Amygdala (tissue), 56 donors: ENCODE measurements at regions not wholly inside any gene's neighbourhood (a gene's known extent, or its start where the extent isn't known, plus 50 kb on each side); places are given as distances from the start of the nearest gene placed in this dataset.
"Not testable (repeated sequence)": the region's sequence is repeated elsewhere in the genome, so short reads cannot be mapped to it uniquely, and the experiment has no call there.

ENCODE experiments used
- DNase-seq, 56 donors: peaks; one replicate each; lab custom pipeline; 2025; lab: John Stamatoyannopoulos, UW

DNA sequence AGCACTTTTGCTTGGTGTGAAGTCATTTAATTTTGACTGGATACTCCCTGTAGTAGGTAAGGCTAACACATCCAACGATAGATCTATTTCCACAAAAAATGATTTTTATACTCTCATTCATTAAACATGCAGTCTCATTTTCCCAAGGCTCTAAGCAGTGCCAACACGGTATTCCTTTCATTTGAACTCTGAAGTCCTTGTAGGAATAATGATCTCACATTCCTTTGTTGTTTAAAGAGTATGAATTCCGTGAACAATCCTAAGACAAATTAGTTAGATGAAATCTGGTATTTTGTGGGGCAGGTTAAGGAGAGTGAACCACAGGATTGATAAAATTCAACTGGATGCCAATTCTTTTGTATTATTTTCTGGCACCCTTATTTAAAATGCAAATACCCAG, 66.6 kb downstream of the LACC1 start:
- DNase-seq: no peak

DNA sequence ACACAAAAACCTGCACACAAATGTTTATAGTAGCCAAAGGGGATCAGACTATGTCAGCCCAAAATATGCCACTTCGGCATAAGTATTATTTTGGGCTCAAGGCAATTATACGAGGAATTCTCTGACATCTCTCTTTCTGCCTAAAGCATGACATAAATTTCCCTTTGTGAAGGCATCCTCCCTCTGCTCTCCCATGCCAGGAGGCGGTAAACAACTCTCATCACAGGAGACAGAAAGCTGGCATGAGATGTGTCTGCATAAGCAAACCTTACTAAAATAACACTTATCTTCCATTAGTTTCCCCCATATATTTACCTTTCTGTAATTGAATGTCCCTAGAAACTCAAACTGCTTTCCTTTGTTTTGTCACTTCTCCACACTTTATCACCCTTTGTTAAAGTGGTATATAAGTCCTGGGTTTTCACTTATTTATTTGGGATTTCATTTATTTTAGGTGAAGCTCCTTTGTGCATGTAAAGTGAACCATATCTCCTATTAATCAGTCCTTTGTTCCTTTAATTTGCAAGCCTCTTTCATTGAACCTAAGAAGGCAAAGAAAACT, 68.3 kb downstream of the LACC1 start:
- no peak for DNase-seq

DNA sequence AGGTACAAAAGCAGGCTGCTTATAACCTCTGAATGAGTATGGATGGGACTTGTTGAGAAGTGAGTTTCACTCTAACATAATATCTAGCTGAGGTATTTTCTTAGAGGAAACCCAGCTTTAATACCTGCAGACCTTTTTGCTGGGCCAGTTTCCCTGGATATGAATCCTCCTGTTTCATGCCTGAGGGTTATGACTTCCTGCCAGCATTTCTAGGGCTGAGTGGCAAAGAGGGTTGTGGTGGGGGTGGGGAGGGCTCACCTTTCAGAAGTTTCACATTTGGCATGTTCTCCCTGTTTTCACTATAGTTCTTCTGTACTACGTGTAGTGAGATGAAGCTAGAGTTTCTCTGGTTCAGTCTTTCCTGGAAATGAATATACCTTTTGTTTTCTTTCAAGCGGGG, 73.7 kb downstream of the LACC1 start:
- no peak for DNase-seq

DNA sequence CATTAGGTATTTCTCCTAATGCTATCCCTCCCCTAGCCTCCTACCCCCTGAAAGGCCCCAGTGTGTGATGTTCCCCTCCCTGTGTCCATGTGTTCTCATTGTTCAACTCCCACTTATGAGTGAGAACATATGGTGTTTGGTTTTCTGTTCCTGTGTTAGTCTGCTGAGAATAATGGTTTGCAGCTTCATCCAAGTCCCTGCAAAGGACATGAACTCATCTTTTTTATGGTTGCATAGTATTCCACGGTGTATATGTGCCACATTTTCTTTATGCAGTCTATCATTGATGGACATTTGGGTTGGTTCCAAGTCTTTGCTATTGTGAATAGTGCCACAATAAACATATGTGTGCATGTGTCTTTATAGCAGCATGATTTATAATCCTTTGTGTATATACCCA, 77.3 kb downstream of the LACC1 start:
- not testable (repeated sequence) for DNase-seq

DNA sequence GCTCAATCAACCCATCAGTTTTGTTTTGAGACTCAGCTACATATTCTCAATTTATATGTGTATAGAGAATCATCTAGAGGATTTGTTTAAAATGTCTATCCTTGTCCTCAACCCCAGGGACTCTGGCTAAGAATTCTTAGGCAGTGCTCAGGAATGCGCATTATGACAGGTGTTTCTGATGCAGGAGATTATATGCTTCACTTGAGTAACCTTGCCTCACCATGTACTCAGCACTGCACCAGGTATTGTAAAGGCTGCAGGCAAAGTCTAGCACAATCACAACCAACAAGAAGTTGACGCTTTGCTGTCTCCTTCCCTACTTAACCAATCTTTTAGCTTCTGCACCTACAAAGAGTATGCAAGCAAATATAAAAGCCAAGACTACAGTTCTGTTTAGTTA, 79.6 kb downstream of the LACC1 start:
- DNase-seq: no peak

DNA sequence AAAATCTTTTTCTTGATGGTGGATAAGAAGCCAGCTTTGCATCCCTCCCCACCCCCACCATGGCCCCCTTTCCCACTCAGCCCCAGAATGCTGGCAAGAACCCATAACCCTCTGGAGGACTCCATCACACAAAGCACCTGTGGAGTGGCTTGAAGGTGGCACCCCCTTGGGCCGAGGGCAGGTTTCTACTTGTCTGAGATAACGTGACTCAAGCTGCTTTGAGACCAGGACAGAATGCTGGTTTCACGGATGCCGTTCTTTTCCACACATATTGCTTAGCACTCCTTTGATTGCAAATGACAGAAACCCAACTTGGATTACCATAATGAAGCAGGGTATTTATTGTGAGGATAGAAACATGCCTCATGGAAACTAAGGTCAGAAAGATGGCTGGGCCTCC, 82.2 kb downstream of the LACC1 start:
- DNase-seq: no peak

DNA sequence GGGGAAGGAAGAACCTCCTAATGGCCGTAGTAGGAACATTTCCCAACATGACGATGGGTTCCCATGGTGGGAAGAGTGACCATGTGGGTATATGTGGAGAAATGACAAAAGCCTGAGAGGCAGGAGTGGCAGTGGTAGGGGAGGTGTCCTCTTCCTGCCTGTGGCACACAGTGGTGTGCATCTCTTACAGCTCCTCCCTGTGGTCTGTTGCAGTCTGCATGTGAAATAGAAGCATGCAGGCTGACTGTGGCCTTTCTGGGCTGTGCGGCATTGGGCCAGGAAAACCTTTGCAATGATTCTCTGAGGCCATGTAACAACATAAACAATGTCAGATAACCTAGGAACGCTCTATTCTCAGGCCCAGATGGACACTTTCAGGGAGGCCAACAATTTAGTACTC, 84.0 kb downstream of the LACC1 start:
- DNase-seq: no peak

DNA sequence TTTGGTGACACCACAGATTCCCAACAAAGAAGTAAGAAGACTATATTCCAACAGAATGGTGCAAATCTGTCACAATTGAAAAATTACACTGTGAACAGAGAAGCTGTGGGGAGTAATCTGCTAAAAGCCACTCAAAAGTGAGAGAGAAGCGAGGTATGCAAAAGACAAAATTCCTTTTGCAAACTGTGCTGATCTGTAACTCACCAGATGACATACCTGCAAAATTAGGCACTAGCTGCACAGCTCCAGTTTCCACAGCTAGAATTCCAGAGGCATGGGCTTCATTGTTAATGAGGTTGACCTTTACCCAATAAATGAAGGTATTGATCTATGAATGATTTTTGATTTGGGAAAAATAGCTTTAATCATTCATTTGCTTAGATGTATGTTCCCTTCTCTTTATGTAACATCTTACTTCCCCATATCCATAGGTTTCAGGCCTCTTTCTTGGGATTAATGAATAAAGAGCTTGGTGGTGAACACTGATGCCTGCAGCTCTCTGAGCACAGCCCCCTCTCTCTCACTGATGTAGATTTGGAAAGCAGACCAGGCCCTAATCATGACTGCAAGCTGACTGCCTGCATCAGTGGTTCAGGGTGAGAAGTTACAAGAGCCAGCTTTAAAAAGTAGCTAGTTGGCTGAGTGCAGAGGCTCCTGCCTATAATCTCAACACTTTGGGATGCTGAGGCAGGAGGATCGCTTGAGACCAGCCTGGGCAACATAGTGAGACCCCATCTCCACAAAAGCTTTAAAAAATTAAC, 85.2 kb downstream of the LACC1 start:
- DNase-seq: no peak

DNA sequence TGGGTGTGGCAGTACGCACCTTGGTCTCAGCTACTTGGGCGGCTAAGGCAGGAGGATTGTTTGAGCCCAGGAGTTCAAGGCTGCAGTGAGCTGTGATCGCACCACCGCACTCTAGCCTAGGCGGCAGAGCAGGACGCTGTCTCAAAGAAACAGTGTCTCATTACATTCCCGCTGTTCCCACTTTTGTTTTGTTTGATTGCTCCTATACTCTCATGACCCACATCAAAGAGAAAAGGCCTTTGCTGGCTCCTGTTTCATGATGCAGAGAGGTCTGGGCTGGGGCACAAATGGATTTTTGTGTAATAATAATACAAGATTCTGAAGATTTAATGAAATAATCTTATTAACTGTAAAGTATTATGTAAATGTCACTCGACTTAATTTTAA, 85.7 kb downstream of the LACC1 start:
- no peak for DNase-seq

DNA sequence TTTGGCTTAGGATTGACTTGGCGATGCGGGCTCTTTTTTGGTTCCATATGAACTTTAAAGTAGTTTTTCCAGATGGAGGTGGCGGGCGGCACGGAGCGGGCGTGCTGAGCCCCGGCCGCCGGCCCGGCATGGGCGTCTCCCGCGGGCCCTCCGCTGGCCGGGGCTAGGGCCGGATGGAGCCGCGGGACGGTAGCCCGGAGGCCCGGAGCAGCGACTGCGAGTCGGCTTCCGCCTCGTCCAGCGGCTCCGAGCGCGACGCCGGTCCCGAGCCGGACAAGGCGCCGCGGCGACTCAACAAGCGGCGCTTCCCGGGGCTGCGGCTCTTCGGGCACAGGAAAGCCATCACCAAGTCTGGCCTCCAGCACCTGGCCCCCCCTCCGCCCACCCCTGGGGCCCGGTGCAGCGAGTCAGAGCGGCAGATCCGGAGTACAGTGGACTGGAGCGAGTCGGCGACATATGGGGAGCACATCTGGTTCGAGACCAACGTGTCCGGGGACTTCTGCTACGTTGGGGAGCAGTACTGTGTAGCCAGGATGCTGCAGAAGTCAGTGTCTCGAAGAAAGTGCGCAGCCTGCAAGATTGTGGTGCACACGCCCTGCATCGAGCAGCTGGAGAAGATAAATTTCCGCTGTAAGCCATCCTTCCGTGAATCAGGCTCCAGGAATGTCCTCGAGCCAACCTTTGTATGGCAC, 88.7 kb downstream of the LACC1 start:
- not testable (repeated sequence) for DNase-seq

DNA sequence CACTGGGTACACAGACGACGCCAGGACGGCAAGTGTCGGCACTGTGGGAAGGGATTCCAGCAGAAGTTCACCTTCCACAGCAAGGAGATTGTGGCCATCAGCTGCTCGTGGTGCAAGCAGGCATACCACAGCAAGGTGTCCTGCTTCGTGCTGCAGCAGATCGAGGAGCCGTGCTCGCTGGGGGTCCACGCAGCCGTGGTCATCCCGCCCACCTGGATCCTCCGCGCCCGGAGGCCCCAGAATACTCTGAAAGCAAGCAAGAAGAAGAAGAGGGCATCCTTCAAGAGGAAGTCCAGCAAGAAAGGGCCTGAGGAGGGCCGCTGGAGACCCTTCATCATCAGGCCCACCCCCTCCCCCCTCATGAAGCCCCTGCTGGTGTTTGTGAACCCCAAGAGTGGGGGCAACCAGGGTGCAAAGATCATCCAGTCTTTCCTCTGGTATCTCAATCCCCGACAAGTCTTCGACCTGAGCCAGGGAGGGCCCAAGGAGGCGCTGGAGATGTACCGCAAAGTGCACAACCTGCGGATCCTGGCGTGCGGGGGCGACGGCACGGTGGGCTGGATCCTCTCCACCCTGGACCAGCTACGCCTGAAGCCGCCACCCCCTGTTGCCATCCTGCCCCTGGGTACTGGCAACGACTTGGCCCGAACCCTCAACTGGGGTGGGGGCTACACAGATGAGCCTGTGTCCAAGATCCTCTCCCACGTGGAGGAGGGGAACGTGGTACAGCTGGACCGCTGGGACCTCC, 89.4 kb downstream of the LACC1 start:
- not testable (repeated sequence) for DNase-seq

DNA sequence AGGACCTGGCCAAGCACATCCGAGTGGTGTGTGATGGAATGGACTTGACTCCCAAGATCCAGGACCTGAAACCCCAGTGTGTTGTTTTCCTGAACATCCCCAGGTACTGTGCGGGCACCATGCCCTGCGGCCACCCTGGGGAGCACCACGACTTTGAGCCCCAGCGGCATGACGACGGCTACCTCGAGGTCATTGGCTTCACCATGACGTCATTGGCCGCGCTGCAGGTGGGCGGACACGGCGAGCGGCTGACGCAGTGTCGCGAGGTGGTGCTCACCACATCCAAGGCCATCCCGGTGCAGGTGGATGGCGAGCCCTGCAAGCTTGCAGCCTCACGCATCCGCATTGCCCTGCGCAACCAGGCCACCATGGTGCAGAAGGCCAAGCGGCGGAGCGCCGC, 90.2 kb downstream of the LACC1 start:
- DNase-seq: not testable (repeated sequence)

DNA sequence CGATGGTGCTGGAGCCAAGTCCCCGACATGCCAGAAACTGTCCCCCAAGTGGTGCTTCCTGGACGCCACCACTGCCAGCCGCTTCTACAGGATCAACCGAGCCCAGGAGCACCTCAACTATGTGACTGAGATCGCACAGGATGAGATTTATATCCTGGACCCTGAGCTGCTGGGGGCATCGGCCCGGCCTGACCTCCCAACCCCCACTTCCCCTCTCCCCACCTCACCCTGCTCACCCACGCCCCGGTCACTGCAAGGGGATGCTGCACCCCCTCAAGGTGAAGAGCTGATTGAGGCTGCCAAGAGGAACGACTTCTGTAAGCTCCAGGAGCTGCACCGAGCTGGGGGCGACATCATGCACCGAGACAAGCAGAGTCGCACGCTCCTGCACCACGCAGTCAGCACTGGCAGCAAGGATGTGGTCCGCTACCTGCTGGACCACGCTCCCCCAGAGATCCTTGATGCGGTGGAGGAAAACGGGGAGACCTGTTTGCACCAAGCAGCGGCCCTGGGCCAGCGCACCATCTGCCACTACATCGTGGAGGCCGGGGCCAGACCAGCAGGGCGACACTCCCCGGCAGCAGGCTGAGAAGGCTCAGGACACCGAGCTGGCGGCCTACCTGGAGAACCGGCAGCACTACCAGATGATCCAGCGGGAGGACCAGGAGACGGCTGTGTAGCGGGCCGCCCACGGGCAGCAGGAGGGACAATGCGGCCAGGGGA, 91.0 kb downstream of the LACC1 start:
- DNase-seq: not testable (repeated sequence)

DNA sequence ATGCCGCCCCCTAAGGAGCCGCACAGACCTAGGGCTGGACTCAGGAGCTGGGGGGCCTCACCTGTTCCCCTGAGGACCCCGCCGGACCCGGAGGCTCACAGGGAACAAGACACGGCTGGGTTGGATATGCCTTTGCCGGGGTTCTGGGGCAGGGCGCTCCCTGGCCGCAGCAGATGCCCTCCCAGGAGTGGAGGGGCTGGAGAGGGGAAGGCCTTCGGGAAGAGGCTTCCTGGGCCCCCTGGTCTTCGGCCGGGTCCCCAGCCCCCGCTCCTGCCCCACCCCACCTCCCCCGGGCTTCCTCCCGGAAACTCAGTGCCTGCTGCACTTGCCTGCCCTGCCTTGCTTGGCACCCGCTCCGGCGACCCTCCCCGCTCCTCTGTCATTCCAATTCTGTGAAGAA, 91.6 kb downstream of the LACC1 start:
- DNase-seq: not testable (repeated sequence)

DNA sequence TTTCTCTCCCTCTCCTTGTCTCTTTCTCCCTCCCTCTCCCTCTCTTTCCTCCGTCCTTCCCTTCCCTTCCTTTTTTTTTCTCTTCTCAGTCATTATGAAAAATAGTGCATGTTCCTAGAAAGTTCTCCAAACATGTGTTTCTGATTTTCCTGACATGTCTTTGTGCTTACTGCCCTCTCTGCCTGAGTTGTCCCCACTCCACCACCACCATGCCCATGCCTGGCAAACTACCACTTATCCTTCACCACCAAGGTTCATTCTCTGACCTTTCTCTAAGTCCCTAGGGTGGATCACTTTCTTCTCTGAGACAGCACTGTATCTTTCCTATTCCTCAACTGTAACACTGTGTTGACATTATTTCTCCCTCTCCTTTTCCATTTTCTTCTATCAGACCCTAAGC, 98.2 kb downstream of the LACC1 start:
- no peak for DNase-seq

DNA sequence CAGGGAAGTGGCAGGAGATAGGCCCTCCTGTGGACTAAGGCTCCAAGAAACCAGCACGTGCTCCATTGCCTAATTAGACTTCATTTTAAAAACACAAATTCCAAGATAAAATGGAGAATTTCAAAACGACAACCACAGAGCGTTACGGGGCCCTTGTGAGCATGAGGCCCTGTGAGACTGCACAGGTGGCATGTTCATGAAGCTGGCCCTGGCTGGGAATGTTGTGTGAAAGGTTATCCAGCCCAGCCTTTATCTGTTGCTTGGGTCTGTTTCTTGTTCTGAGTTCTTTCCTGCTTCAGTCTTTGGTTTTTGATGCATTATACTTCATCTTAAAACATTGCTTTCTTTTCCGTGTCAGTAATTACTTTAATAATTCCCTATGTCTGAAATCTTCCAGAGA, 99.0 kb downstream of the LACC1 start:
- DNase-seq: no peak

DNA sequence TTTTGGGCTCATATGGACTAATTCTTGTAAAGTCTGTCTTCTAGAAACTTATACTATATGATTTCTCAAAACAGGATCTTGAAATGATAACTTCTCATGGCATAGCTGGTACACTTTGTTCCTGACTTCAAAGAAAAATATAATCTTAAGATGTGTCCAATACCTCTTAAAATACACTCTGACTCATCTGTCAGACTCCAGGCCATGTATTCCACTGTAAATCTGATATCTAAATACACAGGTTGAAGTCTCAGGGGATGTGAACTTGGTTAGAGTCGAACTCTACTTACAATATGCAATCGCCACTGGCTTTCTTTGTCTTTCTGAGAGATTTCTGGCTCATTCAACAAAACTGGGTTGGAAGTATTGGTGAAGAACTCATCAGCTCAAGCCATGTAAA, 99.8 kb downstream of the LACC1 start:
- DNase-seq: no peak

DNA sequence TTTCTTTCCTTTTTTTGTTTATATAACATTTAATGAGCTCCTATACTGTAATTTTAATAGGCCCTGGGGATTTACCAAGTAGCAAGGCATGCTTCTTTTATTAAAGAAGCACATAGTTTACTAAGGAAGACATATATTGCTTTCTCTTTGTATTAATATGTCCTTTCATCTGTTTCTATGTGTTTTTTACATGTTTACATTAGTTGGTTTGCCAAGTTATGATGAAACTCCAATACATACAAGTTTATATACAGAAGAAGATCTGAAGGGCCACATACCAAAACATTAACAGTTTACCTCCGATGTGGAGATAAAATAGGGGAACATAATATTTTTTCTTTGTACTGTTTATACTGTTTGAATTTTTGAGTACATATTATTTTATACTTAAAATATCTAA, 100.9 kb downstream of the LACC1 start:
- no peak for DNase-seq

DNA sequence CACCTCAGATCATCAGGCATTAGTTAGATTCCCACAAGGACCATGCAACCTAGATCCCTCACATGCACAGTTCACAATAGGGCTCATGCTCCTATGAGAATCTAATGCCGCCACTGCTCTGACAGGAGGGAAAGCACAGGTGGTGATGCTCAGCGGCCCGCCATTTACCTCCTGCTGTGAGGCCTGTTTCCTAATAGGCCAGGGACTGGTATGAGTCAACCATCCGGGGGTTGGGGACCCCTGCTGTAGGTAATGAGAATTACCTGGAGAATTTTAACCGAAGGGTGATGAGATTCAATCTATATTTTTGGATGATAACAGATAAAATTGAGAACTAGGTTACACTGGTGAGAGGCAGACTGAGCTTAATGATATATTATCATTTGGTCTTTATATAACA, 101.4 kb downstream of the LACC1 start:
- no peak for DNase-seq

DNA sequence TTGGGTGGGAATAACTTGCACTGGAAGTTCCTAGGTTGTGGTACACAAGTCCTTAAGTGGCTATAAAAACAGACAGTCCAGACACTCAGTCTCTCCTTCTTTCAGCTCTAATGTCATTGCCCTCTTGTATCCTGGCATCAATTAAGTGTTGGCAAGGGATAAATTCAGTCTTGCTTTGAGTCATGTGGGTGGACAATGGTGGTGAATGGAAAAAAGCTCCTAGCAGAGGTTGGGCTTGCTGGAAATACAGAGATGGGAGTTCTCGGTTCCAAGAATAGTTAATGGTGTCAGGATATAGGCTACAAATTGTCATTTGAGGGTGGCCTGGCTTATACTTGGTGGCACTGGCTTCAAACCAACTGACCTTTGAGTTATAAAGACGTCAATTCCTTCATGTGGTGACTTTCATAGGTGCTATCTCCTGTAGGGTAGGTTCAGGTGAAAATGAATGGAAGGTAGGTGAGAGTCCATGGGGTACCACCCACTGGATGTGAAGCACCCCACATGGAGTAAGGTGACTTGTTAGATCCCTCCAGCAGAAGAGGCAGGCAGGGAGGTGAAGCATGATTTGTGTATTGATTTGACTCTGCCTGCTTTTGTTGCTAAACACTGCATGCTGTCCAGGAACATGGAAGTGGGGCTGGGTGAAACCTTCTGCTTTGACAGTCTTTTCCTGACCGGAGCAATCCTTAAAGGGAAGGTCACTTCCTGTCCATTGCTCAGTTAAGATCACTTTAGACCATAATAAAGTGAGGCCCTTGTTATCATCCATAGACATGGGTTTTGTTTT, 102.0 kb downstream of the LACC1 start:
- peak in 2 of 56 donors; percentile 7 for DNase-seq
